IPS-18c (cell line): ENCODE measurements at regions not wholly inside any gene's neighbourhood (a gene's known extent, or its start where the extent isn't known, plus 50 kb on each side); places are given as distances from the start of the nearest gene placed in this dataset.

Experiments
- H3K4me3 ChIP-seq: 2 replicates; pipeline ENCODE4 v1.7.0; 2013; ENCODE audit warnings: low read depth, mild to moderate bottlenecking, low read length, moderate library complexity; ENCODE audit not compliant: insufficient read depth
- H3K9me3 ChIP-seq: one replicate; pipeline ENCODE4 v1.6.1; 2013; ENCODE audit warnings: mild to moderate bottlenecking, low read length, moderate library complexity; ENCODE audit not compliant: control insufficient read depth, insufficient read depth

DNA sequence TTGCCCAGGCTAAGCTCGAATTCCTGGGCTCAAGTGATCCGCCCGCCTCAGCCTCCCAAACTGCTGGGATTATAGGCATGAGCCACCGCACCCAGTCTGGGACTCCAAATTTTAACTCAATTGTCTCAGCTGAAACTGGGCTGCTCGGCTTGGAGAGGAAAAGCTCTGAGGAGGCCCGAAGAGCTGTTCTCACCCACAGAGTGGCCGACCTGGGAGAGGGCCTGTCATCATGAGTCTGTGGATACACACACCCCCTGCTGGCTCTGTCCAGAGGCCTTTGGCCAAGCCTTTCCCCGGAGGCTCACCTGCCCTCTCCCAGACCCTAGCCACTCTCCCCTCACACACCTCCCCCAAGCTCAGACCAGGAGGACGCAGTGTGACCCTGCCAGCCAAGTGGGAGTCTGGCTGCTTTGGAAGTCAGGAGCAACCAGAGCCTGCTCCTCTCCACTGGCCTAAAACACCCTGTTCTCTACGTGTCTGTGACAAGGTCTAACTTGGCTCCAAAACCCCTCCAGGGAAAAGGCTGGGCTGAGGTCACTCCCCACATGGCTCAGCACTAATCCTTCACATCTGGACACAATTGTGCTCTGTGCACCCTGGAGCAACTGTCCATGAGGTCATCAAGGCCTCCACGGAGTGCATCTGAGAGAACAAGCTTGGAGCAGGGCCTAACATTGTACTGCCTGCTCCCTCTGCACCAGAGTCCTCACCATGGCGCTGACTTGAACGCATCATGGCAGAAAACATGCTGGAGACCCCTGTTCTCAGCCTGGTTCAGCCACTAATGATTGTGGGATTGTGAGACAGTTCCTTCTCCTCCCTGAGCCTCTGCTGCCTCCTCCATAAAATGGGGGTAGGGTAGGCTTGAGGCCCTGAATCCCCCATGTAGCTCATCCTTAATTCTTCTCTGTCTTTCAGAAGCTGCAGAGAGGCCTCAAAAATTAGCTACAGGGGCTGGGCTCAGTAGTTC, 49.9 kb upstream of the RAB6C start:
- Histone ChIP-seq H3K4me3 (no peak overlapping the region), H3K9me3 (peaks cover 2% of the 10 kb centered on the region)
